ENCODE measurements at regions not wholly inside any gene's neighbourhood (a gene's known extent, or its start where the extent isn't known, plus 50 kb on each side); places are given as distances from the start of the nearest gene placed in this dataset.
"Not testable (repeated sequence)": the region's sequence is repeated elsewhere in the genome, so short reads cannot be mapped to it uniquely, and the experiment has no call there.

DNA sequence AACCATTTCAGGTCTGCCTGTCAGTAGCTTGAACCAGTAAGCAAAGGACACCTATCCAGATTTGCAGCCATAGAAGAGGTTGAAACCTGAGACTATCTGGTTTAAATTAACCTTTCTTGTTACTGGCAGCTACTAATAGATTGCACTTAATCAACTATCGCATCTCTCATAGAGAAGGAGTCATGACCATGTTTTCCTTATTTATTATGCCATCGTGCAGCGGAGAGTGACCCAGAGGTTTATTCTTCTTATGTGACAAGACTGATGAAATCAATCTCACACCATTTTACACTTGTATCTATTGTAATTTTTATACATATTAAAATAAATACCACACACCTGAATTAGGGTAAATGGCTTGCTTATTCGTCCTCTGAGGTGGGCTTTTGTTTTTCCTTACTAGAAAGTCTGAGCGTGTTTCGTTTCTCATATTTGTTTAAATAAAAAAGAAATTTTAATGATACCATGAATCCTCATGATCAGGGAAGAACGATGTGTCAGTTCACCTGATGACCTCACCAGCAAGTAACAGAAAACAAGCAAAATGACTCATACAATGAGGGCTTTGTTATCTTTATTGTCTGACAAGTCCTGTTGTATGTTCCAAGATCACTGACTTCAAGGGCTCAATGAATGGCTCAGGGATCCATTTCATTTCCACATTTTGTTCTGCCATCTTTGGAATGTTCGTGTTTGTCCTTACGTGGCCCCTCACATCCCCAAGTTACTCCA is 379.5 kb upstream of the DPH6 start:
- no peak for DNase-seq (ENCODE audit: low read depth, low spot score)

DNA sequence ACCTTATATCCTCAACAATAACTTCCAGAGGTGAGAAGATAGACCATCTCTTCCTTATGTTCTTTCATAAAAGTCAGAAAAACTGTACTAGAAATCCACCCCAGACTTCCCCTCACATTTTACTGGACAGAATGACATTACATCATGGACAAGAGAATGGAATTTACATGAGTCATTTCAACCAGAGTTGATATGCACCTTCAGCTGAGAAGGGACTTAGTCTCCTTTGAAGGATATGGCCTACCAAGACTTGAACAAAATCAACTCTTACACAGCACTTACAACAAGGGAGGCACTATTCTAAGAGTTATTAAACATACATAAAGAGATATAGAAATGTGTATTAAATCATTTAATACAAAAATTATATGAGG is 380.0 kb upstream of the DPH6 start:
- DNase-seq (ENCODE audit: low read depth, low spot score) = no peak

- DNase-seq (ENCODE audit: low read depth, low spot score) = no peak
These were observed 382.9 kb upstream of the DPH6 start for GRCh38 chr15:35928847-35929246.

GRCh38 chr15:35929740-35930444 is 383.9 kb upstream of the DPH6 start:
- DNase-seq (ENCODE audit: low read depth, low spot score) = no peak

GRCh38 chr15:35931799-35932341 is 385.9 kb upstream of the DPH6 start:
- no peak for DNase-seq (ENCODE audit: low read depth, low spot score)

DNA sequence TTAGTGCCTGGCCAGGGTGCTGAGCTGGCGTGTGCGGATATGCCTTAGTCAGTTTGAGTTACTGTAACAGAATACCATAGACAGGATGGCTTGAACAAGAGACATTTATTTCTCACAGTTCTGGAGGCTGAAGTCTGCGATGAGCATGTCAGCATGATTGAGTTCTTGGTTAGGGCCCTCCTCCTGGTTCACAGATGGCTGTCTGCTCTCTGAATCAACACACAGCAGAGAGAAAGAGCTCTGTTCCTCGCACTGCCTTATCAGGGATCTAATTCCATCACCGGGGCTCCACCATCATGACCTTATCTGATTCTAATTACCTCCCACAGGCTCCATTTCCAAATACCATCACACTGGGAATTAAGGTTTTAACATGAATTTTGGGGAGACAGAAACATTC is 386.6 kb upstream of the DPH6 start:
- DNase-seq (ENCODE audit: low read depth, low spot score) = no peak

- no peak for DNase-seq (ENCODE audit: low read depth, low spot score)
These were observed 387.6 kb upstream of the DPH6 start for GRCh38 chr15:35933531-35933930.

- DNase-seq (ENCODE audit: low read depth, low spot score) = no peak
These were observed 388.6 kb upstream of the DPH6 start for GRCh38 chr15:35934383-35935049.

GRCh38 chr15:35936284-35936683 is 390.3 kb upstream of the DPH6 start:
- no peak for DNase-seq (ENCODE audit: low read depth, low spot score)

GRCh38 chr15:35937380-35937779 is 391.4 kb upstream of the DPH6 start:
- DNase-seq (ENCODE audit: low read depth, low spot score) = no peak

GRCh38 chr15:35944945-35945585 is 399.1 kb upstream of the DPH6 start:
- no peak for DNase-seq (ENCODE audit: low read depth, low spot score)

DNA sequence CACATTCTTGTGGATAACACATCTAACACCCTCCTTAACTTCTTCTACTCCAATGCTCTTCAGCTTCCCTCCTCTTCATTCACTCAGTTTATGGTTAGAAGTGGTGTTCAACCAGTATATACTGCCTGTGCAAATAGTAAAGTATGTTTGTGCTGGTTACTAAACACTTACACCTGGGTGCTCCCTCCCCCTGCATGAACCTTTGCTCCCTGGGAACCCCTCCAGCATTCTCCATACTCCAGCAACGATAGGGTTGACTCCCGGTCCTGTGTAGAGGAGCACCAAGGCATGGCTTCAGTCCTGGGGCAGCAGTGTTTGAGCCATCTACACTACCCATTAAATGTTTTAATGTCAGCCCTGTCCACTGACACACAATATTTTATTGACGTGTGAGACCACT is 407.5 kb upstream of the DPH6 start:
- DNase-seq (ENCODE audit: low read depth, low spot score) = no peak

DNA sequence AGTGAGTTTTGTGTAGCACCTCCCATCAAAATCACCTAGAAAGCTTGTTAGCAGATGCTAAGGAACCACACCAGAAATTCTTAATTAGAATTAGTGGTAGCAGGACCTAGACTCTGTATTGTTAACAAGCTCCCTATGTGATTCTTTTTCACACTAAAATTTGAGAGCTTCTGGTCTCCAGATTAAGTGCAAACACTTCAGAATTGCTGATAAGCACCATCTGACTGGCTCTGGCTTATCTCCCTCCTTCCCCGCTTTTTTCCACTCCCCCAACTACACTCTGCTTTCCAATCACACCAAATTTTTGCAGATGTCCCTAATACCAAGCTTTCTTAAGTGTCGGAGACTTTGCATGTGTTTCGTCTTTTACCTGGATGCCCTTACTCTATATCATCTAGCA is 410.1 kb upstream of the DPH6 start:
- no peak for DNase-seq (ENCODE audit: low read depth, low spot score)

DNA sequence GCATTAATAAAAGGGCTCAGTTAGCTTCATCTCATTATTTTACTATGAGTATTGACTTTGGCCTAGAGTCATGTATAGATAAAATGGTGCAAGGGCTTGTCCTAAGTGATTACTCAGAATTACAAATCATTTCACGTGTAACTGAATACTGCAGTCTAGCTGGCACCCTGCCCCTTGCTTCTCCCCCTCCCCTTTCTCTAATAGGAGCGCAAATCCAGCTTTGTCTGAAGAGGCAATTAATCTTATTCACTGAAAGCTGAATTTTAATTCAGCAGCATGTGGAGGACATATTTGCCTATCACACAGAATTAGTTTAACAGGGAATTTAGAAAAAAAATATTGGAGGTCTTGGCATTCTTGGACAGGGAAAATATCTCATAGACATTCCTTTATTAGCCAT is 412.1 kb upstream of the DPH6 start:
- DNase-seq (ENCODE audit: low read depth, low spot score) = no peak

DNA sequence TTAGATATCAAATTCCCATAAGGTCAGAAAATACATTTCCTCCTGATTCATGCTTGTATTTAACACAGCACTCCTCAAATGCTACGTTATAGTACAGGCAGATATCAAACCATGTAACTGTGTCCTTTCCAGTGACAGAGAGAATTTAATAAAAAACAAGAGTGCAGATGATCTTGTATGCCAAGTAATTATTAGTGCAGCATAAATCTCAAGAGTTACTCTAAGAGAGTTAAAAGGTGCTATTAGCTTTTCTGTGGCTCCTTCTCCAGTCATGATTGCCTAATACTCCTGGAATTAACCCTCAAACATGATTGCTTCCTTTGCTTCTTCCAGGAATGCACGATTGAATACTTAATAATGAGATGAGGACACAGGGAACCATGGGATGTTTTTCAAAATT is 413.0 kb upstream of the DPH6 start:
- no peak for DNase-seq (ENCODE audit: low read depth, low spot score)

DNA sequence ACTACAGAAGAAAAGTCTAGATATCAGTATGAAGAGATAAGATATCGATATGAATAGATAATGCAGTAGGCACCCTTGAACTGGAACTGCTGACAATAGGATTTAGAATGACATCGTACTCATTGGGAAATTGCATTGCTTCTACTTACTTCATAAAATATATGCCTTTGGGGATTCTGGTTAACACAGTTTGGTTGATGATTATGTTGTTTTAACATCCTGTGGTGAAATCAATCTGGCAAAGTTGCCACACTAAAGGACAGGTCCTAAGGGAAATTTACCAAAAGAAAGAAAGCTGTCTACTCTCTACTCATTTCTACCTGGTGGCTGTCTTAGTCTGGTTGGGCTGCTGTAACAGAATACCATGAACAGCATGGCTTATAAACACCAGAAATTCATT is 417.4 kb upstream of the DPH6 start:
- no peak for DNase-seq (ENCODE audit: low read depth, low spot score)

- no peak for DNase-seq (ENCODE audit: low read depth, low spot score)
These were observed 420.8 kb upstream of the DPH6 start for GRCh38 chr15:35966781-35967180.

DNA sequence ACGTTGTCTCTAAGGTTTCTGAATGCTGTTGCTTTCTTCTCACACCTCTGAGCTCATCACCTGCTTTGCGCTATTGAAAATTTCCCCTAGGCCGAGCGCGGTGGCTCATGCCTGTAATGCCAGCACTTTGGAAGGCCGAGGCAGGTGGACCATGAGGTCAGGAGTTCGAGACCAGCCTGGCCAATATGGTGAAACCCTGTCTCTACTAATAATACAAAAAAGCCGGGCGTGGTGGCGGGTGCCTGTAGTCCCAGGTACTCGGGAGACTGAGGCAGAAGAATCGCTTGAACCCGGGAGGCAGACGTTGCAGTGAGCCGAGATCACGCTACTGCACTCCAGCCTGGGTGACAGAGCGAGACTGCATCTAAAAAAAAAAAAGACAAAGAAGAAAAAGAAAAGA is 422.0 kb upstream of the DPH6 start:
- DNase-seq (ENCODE audit: low read depth, low spot score) = not testable (repeated sequence)

- no peak for DNase-seq (ENCODE audit: low read depth, low spot score)
These were observed 427.1 kb upstream of the DPH6 start for GRCh38 chr15:35973029-35973428.

- DNase-seq (ENCODE audit: low read depth, low spot score) = no peak
These were observed 428.1 kb upstream of the DPH6 start for GRCh38 chr15:35974052-35974451.

DNA sequence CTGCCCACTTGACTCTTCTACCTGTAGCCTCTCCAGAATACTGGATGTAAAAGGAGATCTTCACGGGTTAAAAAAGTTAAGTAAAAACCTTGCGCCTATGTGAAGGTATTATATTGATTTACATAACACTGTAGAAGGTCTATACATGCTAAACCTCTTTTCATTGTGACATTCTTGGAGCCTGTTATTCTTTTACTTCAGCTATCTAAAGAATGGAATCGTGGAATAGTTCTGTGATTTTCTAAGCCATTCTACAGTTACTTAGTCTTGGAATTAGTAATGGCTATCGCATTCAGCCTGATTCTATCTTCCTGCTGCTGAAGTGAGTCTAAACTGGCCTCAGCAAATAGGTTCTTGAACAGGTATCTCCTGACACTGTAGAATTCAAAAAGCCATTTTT is 430.0 kb upstream of the DPH6 start:
- DNase-seq (ENCODE audit: low read depth, low spot score) = no peak

DNA sequence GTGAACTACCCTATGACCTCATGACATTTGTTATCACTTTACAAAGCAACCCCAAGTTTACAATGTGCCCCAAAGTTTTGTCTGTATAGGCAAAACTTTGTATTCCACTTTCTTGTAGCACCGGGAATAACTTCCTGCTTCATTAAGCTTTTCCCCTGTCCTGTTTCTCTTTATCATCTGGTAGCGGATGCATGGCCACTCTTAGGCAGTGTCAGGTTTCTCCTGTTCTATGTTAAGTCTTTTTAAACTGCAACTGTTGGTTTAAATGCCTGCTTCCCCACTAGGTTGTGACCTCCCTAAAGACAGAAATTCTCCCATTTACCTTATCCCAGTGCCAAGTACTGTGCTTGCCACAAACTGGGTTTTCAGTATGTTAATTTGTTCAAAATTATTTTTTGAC is 433.6 kb upstream of the DPH6 start:
- DNase-seq (ENCODE audit: low read depth, low spot score) = no peak
